ENCODE measurements at regions not wholly inside any gene's neighbourhood (a gene's known extent, or its start where the extent isn't known, plus 50 kb on each side); places are given as distances from the start of the nearest gene placed in this dataset.
"Not testable (repeated sequence)": the region's sequence is repeated elsewhere in the genome, so short reads cannot be mapped to it uniquely, and the experiment has no call there.

DNA sequence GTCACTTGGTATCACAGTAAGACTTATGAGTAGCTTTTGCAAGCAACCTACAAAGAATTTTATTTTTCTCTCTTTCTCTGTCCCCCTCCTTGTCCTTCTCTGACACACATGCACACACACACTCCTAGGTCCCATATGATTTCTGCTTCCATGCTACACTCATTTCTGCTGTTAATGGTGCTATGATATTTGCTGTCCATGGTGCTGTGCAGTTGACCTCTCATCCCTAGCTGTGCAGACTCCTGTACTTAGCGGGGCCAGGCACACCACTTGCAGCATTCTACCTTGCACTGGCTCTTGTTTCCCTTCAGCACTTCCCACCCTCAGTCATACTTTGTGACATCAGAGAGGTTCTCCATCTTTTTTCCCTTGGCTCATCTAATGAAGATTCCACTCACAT is 158.9 kb upstream of the CNTNAP4 start:
- intact Hi-C loops (cut with DNase I) = no loop called here
- WGBS, 3 donors = 29 to 50% (median 38%) methylated on average over 1 of the region's 1 CpG
- TF ChIP-seq, protein P1, sequence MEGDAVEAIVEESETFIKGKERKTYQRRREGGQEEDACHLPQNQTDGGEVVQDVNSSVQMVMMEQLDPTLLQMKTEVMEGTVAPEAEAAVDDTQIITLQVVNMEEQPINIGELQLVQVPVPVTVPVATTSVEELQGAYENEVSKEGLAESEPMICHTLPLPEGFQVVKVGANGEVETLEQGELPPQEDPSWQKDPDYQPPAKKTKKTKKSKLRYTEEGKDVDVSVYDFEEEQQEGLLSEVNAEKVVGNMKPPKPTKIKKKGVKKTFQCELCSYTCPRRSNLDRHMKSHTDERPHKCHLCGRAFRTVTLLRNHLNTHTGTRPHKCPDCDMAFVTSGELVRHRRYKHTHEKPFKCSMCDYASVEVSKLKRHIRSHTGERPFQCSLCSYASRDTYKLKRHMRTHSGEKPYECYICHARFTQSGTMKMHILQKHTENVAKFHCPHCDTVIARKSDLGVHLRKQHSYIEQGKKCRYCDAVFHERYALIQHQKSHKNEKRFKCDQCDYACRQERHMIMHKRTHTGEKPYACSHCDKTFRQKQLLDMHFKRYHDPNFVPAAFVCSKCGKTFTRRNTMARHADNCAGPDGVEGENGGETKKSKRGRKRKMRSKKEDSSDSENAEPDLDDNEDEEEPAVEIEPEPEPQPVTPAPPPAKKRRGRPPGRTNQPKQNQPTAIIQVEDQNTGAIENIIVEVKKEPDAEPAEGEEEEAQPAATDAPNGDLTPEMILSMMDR (IDR thresholded peaks at IDR 0.05) = no peak
- TF ChIP-seq EP300 (IDR thresholded peaks at IDR 0.05) = no peak
- no peak for TF ChIP-seq POLR2A (IDR thresholded peaks at IDR 0.05)

GRCh38 chr16:76121636-76122035 is 155.6 kb upstream of the CNTNAP4 start:
- Histone ChIP-seq H3K4me3 (no peak overlapping the region), H3K9me3 (no peaks in the 10 kb centered on the region), H3K27me3 (no peaks in the 10 kb centered on the region), H3K4me1 (ENCODE audit: insufficient read depth) (no peaks in the 10 kb centered on the region), H3K27ac (no peak overlapping the region), H3K36me3 (no peaks in the 10 kb centered on the region)
- DNase-seq = no peak
- intact Hi-C loops (cut with DNase I) = no loop called here
- 6 to 68% (median 25%) methylated on average over 4 of the region's 4 CpGs for WGBS, 3 donors
- TF ChIP-seq EP300 (IDR thresholded peaks at IDR 0.05) (no peak), POLR2A (IDR thresholded peaks at IDR 0.05) (no peak)
- TF ChIP-seq, protein P1 (IDR thresholded peaks at IDR 0.05) = no peak

More for the DNA sequence above, 158.9 kb upstream of the CNTNAP4 start:
- Histone ChIP-seq H3K4me3 (no peak overlapping the region), H3K4me1 (ENCODE audit: insufficient read depth) (no peaks in the 10 kb centered on the region), H3K9me3 (no peaks in the 10 kb centered on the region), H3K36me3 (no peaks in the 10 kb centered on the region), H3K27me3 (no peaks in the 10 kb centered on the region), H3K27ac (no peak overlapping the region)
- DNase-seq = no peak

DNA sequence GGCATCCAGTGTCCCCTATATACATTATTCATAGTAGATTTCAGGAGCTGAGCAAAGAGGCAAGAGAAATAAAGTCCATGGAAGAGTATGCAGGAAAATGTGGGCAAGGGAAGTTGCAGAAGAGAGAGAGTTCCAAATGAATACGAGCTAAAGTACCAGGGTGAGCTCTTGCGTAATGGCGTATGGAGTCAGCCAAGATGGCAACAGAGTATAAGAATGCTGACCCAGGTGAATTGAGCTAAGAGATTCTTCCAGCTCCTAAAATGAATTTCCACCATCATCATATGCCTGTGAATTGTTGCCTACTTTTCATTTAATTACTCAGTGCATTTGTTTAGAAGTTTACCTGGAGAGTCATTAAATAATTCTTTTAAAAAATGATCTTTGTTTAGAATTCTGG is 153.2 kb upstream of the CNTNAP4 start:
- WGBS, 3 donors = 82 to 87% (median 83%) methylated on average over 3 of the region's 3 CpGs
- no peaks in the 10 kb centered on the region for H3K27me3 ChIP-seq
- H3K9me3 ChIP-seq = no peaks in the 10 kb centered on the region
- H3K4me3 ChIP-seq = no peak overlapping the region
- intact Hi-C loops (cut with DNase I) = no loop called here
- no peak overlapping the region for H3K27ac ChIP-seq
- H3K36me3 ChIP-seq = no peaks in the 10 kb centered on the region
- no peak for DNase-seq
- TF ChIP-seq, protein P1 (IDR thresholded peaks at IDR 0.05) = no peak
- TF ChIP-seq EP300 (IDR thresholded peaks at IDR 0.05) = no peak
- TF ChIP-seq POLR2A (IDR thresholded peaks at IDR 0.05) = no peak
- no peaks in the 10 kb centered on the region for H3K4me1 ChIP-seq (ENCODE audit: insufficient read depth)

DNA sequence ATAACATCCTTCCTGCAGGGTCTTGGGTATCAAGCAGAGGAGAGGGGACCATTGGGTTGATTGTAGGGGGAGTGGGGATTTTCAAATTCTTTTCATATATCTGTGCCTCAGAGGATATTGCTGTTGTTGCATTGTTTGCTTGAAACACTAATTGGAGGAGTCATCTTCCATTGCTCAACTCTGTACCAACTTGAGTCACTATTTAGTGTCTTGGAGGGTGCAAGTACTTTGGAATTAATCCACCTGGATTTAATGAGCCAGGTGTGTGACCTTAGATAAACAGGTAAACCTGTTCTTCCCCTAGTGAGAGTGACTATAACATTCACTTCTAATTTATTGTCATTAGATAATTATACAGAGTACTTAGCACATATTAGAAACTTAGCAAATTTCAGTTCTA is 151.3 kb upstream of the CNTNAP4 start:
- no peak for TF ChIP-seq POLR2A (IDR thresholded peaks at IDR 0.05)
- TF ChIP-seq, protein P1 (IDR thresholded peaks at IDR 0.05) = no peak
- Histone ChIP-seq H3K4me1 (ENCODE audit: insufficient read depth) (no peaks in the 10 kb centered on the region), H3K9me3 (no peaks in the 10 kb centered on the region), H3K27me3 (no peaks in the 10 kb centered on the region), H3K4me3 (no peak overlapping the region), H3K36me3 (no peaks in the 10 kb centered on the region), H3K27ac (no peak overlapping the region)
- DNase-seq = no peak
- intact Hi-C loops (cut with DNase I) = no loop called here

GRCh38 chr16:76138056-76138455 is 139.1 kb upstream of the CNTNAP4 start:
- WGBS, 3 donors = 61 to 85% (median 77%) methylated on average over 6 of the region's 6 CpGs
- DNase-seq = not testable (repeated sequence)

More at GRCh38 chr16:76138056-76138455, 139.1 kb upstream of the CNTNAP4 start:
- H3K27ac ChIP-seq; H3K27me3 ChIP-seq; intact Hi-C loops (cut with DNase I); H3K36me3 ChIP-seq; H3K9me3 ChIP-seq; H3K4me3 ChIP-seq; H3K4me1 ChIP-seq (ENCODE audit: insufficient read depth): not testable (repeated sequence)
